KBM-7 (cell line): ENCODE measurements at regions not wholly inside any gene's neighbourhood (a gene's known extent, or its start where the extent isn't known, plus 50 kb on each side); places are given as distances from the start of the nearest gene placed in this dataset.
"Not testable (repeated sequence)": the region's sequence is repeated elsewhere in the genome, so short reads cannot be mapped to it uniquely, and the experiment has no call there.

ENCODE experiments used
- DNase-seq: peaks from one replicate; pipeline ENCODE4 v3.0.0-alpha.2; 2015
- in situ Hi-C: fragments of 300-500 bp; cut with MboI; formaldehyde crosslinking; loops from 2 replicates; pipeline ENCODE4 v1.14.3; 2020; ENCODE audit warnings: low sequenced_read_pairs, low pct_unique_long_range_greater_than_20kb, mixed read lengths

DNA sequence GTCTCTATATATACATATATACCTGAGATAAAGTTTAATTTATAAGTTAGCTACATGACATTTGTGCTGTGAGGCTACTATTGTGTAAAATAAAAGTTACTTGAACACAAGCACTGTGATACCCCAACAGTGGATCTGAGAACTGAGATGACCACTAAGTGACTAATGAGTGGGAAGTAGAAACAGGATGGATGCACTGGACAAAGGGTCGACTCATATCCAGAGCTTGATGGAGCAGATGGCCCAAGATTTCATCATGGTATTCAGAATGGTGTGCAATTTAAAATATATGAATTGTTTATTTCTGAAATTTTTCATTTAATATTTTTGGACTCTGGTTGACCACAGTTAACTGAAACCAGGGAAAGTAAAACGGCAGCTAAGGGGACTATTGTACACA, 908.6 kb upstream of the MDGA2 start:
- in situ Hi-C loops: no loop called here
- no peak for DNase-seq

- no peak for DNase-seq
- in situ Hi-C loops: no loop called here
These were observed 907.5 kb upstream of the MDGA2 start for GRCh38 chr14:48582938-48583337.

DNA sequence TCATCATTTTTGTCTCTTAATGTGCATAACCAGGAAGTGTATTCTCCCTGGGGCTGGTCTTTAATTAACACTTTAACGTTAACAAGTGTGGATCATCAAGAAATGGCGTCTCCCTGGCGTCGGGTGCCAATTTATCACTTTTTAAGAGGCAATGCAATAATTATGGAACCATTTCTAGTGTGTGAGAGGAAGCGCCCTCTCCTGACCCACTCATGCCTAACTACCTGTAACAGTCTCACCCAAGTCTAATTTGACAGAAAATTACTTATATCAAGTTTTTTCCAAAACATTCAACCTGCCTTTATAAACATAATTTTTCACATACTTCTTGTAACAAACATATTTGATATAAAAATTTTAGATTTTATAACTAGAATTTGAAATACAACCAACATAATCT, 905.3 kb upstream of the MDGA2 start:
- DNase-seq: no peak
- in situ Hi-C loops: no loop called here

DNA sequence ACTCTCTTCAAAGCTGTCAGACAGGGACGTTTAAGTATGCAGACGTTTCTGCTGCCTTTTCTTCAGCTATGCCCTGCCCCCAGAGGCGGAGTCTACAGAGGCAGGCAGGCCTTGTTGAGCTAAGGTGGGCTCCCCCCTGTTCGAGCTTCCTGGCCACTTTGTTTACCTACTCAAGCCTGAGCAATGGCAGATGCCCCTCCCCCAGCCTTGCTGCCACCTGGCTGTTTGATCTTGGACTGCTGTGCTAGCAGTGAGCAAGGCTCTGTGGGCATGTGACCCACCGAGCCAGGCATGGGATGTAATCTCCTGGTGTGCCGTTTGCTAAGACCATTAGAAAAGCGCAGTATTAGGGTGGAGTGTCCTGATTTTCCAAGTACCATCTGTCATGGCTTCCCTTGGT, 900.4 kb upstream of the MDGA2 start:
- DNase-seq: no peak
- in situ Hi-C loops: no loop called here

DNA sequence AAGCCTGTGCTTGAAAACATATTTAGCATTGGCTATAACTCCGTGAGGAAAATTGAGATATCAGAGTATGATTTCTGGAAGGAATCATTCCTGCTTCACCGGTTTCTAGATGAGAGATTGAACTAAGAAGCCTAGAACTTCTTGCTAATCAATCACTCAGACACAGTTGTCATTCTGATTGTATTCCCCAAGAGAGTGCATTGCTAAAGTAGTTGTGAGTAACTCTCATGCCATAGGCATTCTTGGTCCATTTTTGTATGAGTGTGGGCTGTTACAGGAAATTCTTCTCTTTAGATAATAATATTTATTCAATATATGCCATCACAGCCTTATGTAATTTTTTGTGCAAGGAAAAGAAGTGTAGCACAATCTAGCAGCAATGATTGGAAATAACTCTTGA, 893.3 kb upstream of the MDGA2 start:
- no peak for DNase-seq
- in situ Hi-C loops: no loop called here

DNA sequence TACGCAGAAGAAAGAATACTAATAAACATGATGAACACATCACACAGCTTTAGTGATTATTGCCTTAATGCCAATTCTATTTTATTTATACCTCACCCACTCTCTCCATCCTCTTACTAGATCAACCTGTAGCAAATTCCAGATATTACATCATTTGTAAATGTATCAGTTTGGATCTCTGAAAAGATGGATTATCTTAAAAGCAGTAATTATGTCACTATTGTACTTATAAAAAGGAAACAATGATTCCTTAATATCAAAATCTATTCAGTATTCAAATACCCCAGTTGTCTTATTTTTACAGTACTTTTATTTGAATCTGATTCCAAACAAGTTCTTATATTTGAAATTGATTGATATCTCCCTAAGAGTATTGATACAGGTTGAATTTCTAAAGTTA, 892.8 kb upstream of the MDGA2 start:
- no peak for DNase-seq
- in situ Hi-C loops: no loop called here

GRCh38 chr14:48563489-48563888, 888.1 kb upstream of the MDGA2 start:
- in situ Hi-C loops: no loop called here
- no peak for DNase-seq

DNA sequence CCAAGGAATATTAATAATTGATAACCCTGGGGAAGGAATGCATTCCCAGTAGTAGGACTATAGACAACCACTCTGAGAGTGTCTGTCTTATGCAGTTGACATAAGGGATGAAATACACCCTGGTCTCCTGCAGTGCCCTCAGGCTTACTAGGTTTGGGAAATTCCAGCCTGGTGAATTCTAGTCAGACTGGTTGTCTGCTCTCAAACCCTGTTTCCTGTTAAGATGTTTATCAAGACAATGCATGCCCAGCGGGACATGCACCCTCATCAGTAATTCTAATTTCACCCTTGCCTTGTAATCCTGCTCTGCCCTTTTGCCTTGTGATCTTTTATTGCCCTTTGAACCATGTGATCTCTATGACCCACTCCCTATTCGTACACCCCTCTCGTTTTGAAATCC, 886.0 kb upstream of the MDGA2 start:
- not testable (repeated sequence) for DNase-seq

DNA sequence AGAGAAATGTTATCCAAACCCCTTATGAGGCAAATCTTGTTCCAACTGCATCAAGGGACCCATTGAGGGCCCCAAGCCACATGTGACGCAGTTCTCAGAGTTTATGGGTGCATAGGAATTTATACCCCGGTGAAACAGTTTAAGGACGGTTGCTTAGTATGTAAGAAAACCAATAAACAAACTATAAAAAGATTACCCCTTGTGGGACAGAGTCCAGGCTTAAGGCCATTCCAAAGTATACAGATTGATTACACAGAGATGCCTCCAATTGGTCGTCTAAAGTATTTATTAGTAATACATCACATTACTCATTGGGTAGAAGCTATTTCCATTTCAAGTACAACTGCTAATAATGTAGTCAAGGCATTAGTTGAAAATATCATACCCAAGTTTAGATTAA, 885.0 kb upstream of the MDGA2 start:
- no peak for DNase-seq

More for the DNA sequence above, 886.0 kb upstream of the MDGA2 start:
- in situ Hi-C loops: not testable (repeated sequence)

GRCh38 chr14:48553443-48553842, 878.0 kb upstream of the MDGA2 start:
- in situ Hi-C loops: no loop called here
- DNase-seq: no peak

More for the DNA sequence above, 885.0 kb upstream of the MDGA2 start:
- in situ Hi-C loops: no loop called here

DNA sequence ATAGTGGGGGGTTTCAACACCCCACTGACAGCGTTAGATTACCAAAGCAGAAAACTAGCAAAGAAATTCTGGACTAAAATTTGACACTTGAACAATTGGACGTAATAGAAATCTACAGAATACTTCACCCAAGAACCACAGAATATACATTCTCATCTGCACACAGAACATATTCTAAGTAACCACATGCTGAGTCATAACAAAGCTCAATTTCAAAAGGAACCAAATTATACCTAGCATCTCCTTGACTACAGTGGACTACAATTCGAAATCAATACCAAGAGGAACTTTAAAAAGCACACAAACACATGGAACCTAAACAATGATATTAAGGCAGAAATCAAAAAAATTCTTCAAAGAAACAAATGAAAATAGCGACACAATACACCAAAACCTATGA, 871.6 kb upstream of the MDGA2 start:
- in situ Hi-C loops: no loop called here

GRCh38 chr14:48537600-48537999, 862.2 kb upstream of the MDGA2 start:
- in situ Hi-C loops: no loop called here
- no peak for DNase-seq

More for the DNA sequence above, 871.6 kb upstream of the MDGA2 start:
- no peak for DNase-seq

DNA sequence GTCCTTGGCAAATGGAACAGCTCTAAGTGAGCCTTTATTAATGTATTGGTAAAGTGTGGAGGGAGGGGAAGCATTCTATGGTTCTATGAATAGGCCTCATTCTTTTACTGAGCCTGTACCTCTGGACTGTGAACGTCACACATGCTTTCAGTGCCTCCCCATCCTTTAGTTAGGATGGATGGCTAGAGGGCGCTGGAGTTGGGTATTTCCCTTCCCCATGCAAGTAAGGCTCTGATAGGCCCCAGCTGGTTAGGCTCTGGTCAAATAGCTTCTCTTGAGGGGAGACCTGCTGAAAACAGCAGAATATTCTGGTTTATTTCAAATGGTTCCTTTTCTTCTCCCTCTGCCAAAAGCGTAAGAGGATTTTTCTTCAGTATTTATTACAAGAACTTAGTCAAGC, 860.9 kb upstream of the MDGA2 start:
- no peak for DNase-seq
- in situ Hi-C loops: no loop called here

DNA sequence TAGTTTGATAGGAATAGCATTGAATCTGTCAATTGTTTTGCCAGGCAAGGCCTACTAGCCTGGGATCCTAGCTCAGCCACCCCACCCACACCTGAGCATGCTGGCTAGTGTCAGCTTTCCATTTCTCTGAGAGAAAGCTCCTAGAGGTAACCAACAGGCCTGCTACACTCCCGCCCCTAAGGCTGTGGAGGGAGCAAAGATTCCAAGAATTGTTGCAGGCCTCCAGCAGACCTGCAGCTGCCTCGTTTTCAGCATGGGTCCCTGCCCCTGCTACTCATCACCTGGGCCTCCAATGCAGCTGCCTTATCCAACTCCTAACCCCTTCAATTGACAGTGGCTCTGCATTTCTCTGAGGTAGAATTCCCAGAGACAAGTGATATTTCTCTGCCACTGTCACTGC, 852.4 kb upstream of the MDGA2 start:
- no peak for DNase-seq
- in situ Hi-C loops: no loop called here

- in situ Hi-C loops: no loop called here
- no peak for DNase-seq
These were observed 850.9 kb upstream of the MDGA2 start for GRCh38 chr14:48526307-48526706.

DNA sequence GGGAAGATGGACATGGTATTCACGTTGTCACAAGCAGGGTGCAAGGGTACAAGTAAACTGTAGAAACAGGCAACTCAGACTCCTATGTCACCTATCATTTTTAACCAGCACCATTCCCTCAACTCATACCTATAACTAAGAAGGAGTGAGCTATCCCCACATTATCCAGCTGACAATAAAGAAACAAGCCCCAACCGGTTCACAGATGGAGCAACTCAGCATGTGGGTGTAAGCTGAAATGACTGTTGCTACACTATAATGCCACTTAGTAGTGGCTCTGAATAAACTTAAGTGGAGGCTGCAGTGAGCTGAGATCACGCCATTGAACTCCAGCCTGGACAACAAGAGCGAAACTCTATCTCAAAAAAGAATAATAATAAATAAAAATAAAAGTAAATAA, 829.5 kb upstream of the MDGA2 start:
- DNase-seq: no peak

DNA sequence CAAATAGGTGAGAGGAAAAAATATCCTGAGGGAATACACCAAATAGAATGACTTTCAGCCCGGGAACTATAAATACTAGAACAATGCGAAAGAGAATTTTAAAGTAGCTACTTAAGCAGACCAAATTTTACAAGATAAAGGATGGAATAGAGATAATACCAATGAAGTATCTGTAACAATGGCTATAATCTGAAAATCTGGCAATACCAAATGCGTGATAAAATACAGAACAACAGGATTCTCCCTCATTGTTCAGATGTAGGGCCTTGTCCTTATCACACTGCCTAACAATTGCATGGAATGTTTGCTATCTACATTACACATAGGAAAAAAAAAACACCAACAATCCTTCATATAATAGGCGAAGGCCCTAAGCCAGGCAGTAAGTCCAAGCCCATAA, 815.4 kb upstream of the MDGA2 start:
- no peak for DNase-seq
- in situ Hi-C loops: no loop called here

More for the DNA sequence above, 829.5 kb upstream of the MDGA2 start:
- in situ Hi-C loops: no loop called here

DNA sequence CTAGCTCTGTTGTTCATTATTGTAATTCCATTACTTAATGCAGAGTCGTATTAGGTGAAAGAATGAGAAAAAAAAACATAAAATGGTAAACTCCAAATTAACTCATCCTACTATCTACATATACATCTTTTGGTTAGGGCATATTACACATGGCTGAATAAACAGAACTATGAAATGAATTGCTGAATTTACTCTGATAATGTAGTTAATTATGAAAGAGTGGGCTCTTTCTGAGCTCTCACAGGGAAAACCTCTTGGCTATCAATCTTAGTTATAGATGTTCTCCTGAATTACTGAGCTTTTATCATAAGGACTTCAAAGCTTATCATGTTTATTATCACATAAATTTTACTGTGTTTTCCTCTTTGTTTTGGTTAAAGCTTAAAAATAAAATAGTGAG, 798.5 kb upstream of the MDGA2 start:
- no peak for DNase-seq
- in situ Hi-C loops: no loop called here

DNA sequence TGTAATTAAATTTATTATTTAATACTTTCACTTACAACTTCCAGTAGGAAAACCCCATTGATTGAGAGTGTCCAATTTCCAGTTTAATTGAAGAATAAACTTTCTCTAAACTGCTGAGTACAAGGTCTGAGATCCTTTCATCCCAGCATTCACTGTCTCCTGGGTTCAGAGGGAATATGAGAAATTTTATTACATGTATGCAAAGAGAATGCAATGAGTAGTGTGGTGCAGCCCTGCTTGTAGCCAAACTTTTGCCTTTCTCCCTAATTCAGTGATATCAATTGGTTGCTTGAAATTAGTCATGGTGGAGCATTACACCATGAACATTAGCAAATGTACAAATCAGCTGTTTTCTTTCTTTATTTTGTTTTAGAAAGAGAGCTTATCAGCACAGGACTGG, 780.6 kb upstream of the MDGA2 start:
- in situ Hi-C loops: no loop called here
- DNase-seq: no peak

GRCh38 chr14:48454887-48455286, 779.5 kb upstream of the MDGA2 start:
- in situ Hi-C loops: no loop called here
- no peak for DNase-seq

DNA sequence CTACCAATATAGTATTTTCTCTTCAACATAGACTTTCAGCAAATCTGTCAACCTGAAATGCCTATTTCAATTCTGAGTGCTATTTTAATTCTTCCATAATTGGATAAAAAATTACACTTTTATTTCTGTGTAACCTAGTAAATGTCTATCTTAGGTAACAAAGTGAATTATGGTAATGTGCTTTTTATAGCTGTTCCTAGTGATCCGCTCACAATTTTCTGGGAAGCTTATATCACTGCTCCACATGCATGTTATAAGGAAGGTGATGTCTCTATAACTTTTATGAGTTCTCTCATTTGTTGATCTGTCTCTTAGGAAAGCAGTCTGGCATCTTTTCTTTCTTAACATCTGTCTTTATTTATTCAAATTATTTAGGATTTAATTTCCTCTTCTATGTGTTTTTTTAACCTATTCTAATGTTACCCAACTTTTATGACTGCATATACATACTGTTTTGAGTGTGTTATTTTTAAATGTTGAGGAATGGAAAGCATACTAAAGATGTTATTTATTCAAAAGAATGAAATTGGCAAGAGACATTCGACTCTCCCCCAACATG, 777.1 kb upstream of the MDGA2 start:
- in situ Hi-C loops: no loop called here
- no peak for DNase-seq

- in situ Hi-C loops: no loop called here
- DNase-seq: no peak
These were observed 759.8 kb upstream of the MDGA2 start for GRCh38 chr14:48435221-48435620.
